ENCODE measurements at regions not wholly inside any gene's neighbourhood (a gene's known extent, or its start where the extent isn't known, plus 50 kb on each side); places are given as distances from the start of the nearest gene placed in this dataset.

DNA sequence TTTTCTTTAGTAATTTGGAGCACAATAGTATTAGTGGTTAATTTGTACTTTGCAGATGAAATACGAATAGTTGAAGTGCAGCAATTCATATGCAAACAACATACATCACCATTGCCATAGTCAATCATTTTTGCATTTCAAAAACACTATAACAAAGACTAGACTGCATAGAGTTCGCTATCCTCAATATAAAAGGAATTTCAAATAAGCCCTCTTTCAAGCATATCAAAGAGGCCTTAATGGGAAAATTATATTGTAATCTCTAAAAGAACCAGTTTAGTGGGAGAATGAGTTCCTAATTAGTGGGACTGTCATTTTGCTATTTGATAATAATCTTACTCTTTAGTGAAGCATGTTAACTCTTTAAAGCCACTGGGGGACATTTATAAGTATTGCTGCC lies 2302.3 kb upstream of the C9orf72 start:
- Histone ChIP-seq H3K36me3 (no peaks in the 10 kb centered on the region), H3K4me3 (no peak overlapping the region), H3K4me1 (ENCODE audit: insufficient read depth) (no peaks in the 10 kb centered on the region), H3K9me3 (no peaks in the 10 kb centered on the region), H3K27me3 (no peaks in the 10 kb centered on the region), H3K27ac (no peak overlapping the region)
- WGBS, 3 donors: 87 to 92% (median 90%) methylated on average over 2 of the region's 2 CpGs
- TF ChIP-seq POLR2A (IDR thresholded peaks at IDR 0.05) (no peak), EP300 (IDR thresholded peaks at IDR 0.05) (no peak)
- TF ChIP-seq, protein P1, sequence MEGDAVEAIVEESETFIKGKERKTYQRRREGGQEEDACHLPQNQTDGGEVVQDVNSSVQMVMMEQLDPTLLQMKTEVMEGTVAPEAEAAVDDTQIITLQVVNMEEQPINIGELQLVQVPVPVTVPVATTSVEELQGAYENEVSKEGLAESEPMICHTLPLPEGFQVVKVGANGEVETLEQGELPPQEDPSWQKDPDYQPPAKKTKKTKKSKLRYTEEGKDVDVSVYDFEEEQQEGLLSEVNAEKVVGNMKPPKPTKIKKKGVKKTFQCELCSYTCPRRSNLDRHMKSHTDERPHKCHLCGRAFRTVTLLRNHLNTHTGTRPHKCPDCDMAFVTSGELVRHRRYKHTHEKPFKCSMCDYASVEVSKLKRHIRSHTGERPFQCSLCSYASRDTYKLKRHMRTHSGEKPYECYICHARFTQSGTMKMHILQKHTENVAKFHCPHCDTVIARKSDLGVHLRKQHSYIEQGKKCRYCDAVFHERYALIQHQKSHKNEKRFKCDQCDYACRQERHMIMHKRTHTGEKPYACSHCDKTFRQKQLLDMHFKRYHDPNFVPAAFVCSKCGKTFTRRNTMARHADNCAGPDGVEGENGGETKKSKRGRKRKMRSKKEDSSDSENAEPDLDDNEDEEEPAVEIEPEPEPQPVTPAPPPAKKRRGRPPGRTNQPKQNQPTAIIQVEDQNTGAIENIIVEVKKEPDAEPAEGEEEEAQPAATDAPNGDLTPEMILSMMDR (IDR thresholded peaks at IDR 0.05): no peak
- intact Hi-C loops (cut with DNase I): no loop called here
- DNase-seq: no peak

DNA sequence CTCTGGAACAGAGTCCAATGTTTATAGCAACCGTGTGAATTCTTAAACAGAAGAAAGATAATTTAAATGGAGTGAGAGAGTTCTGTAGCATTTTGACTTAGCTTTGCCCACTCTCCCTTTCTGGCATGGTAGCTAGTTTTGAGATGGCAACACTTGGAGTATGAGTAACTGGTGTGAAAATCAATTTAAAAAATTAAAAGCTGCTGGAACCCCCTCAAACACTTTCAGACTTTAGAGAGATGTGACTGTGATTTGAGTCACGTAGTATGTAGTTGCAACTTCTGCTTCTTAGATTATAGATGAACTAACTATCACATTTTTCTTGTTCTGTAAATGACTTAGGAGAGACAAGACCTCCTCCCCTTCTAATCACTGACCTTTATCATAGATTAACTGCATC lies 2309.5 kb upstream of the C9orf72 start:
- no peaks in the 10 kb centered on the region for H3K4me1 ChIP-seq (ENCODE audit: insufficient read depth)
- no peak overlapping the region for H3K4me3 ChIP-seq
- H3K9me3 ChIP-seq: no peaks in the 10 kb centered on the region
- TF ChIP-seq, protein P1 (IDR thresholded peaks at IDR 0.05): no peak
- TF ChIP-seq POLR2A (IDR thresholded peaks at IDR 0.05): no peak
- TF ChIP-seq EP300 (IDR thresholded peaks at IDR 0.05): no peak
- no peaks in the 10 kb centered on the region for H3K27me3 ChIP-seq
- H3K36me3 ChIP-seq: no peaks in the 10 kb centered on the region
- WGBS, 3 donors: 56 to 62% (median 58%) methylated on average over 2 of the region's 2 CpGs
- intact Hi-C loops (cut with DNase I): no loop called here
- no peak overlapping the region for H3K27ac ChIP-seq
- DNase-seq: no peak

DNA sequence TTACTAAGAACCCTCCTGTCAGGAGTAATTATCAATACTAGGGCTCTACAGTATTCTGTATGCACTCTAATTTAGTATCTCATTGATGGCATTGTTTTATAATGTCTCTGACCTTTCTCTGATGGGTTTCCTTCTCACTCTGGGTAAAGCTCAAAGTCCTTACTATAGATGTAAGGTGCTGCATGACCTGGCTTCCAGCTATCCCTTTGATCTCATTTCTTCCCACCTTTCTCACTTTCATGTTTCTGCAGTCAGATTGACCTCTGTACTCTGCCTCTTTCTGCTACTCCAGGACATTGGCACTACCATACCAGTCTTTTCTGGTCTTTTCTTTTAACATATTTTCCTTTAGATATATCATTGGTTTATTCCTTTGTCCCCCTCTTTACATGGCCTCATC lies 2332.8 kb upstream of the C9orf72 start:
- no peaks in the 10 kb centered on the region for H3K36me3 ChIP-seq
- intact Hi-C loops (cut with DNase I): loop anchor here in 1 of 4 donors (10.0 kb wide), 1 partner anchor 741 kb away; no protein-coding TSS in a partner anchor
- H3K27me3 ChIP-seq: no peaks in the 10 kb centered on the region
- no peaks in the 10 kb centered on the region for H3K9me3 ChIP-seq
- TF ChIP-seq POLR2A (IDR thresholded peaks at IDR 0.05) (no peak), EP300 (IDR thresholded peaks at IDR 0.05) (no peak)
- TF ChIP-seq, protein P1 (IDR thresholded peaks at IDR 0.05): no peak
- no peaks in the 10 kb centered on the region for H3K4me1 ChIP-seq (ENCODE audit: insufficient read depth)
- H3K4me3 ChIP-seq: no peak overlapping the region
- H3K27ac ChIP-seq: no peak overlapping the region
- DNase-seq: no peak

- Histone ChIP-seq H3K27me3 (no peaks in the 10 kb centered on the region), H3K9me3 (no peaks in the 10 kb centered on the region), H3K36me3 (no peaks in the 10 kb centered on the region), H3K4me1 (ENCODE audit: insufficient read depth) (no peaks in the 10 kb centered on the region), H3K4me3 (no peak overlapping the region), H3K27ac (no peak overlapping the region)
- intact Hi-C loops (cut with DNase I): no loop called here
- TF ChIP-seq EP300 (IDR thresholded peaks at IDR 0.05) (no peak), POLR2A (IDR thresholded peaks at IDR 0.05) (no peak)
- TF ChIP-seq, protein P1 (IDR thresholded peaks at IDR 0.05): no peak
- WGBS, 3 donors: 78 to 87% (median 86%) methylated on average over 5 of the region's 5 CpGs
- no peak for DNase-seq
Observed at GRCh38 chr9:29928072-29928471, 2354.8 kb upstream of the C9orf72 start.

DNA sequence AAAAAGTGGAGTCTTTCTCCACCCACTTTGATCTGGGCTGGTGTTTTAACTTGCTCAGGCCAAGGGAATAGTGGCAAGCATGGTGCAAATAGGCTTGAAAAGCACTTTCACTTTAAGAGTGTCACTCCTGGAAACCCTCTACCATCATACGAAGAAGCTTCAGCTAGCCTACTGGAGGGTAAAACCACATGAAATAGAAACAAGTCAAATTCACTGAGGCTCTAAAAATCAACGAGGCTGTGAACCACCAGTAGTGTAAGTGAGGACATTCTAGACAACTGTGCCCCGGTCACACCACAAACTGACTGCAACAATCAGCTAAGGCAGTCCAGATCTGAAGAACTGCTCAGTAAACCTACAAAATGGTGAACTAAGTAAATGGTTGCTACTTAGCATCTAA lies 2366.3 kb upstream of the C9orf72 start:
- H3K9me3 ChIP-seq: no peaks in the 10 kb centered on the region
- H3K4me1 ChIP-seq (ENCODE audit: insufficient read depth): no peaks in the 10 kb centered on the region
- no peaks in the 10 kb centered on the region for H3K27me3 ChIP-seq
- no peak overlapping the region for H3K27ac ChIP-seq
- intact Hi-C loops (cut with DNase I): no loop called here
- TF ChIP-seq POLR2A (IDR thresholded peaks at IDR 0.05): no peak
- TF ChIP-seq, protein P1 (IDR thresholded peaks at IDR 0.05): no peak
- H3K36me3 ChIP-seq: no peaks in the 10 kb centered on the region
- WGBS, 3 donors: 82 to 89% (median 83%) methylated on average over 3 of the region's 3 CpGs
- H3K4me3 ChIP-seq: no peak overlapping the region
- DNase-seq: no peak

Measured in ovary (tissue), 7 donors.